ENCODE measurements at regions not wholly inside any gene's neighbourhood (a gene's known extent, or its start where the extent isn't known, plus 50 kb on each side); places are given as distances from the start of the nearest gene placed in this dataset.
"Not testable (repeated sequence)": the region's sequence is repeated elsewhere in the genome, so short reads cannot be mapped to it uniquely, and the experiment has no call there.

GRCh38 chr4:31415629-31416028 is 695.5 kb downstream of the PCDH7 start:
- no peak for DNase-seq (ENCODE audit: low read depth in 3 of 3, low spot score in 2 of 3)

GRCh38 chr4:31416498-31416897 is 696.3 kb downstream of the PCDH7 start:
- no peak for DNase-seq (ENCODE audit: low read depth in 3 of 3, low spot score in 2 of 3)

- DNase-seq (ENCODE audit: low read depth in 3 of 3, low spot score in 2 of 3) = peak in 1 of 3 donors; percentile 10
Measured at GRCh38 chr4:31417040-31417439, 696.9 kb downstream of the PCDH7 start.

- no peak for DNase-seq (ENCODE audit: low read depth in 3 of 3, low spot score in 2 of 3)
Measured at GRCh38 chr4:31422006-31422405, 701.8 kb downstream of the PCDH7 start.

GRCh38 chr4:31427691-31428090 is 707.5 kb downstream of the PCDH7 start:
- DNase-seq (ENCODE audit: low read depth in 3 of 3, low spot score in 2 of 3) = no peak

GRCh38 chr4:31442236-31442635 is 722.1 kb downstream of the PCDH7 start:
- no peak for DNase-seq (ENCODE audit: low read depth in 3 of 3, low spot score in 2 of 3)

GRCh38 chr4:31445526-31445925 is 725.4 kb downstream of the PCDH7 start:
- no peak for DNase-seq (ENCODE audit: low read depth in 3 of 3, low spot score in 2 of 3)

GRCh38 chr4:31455612-31456011 is 735.4 kb downstream of the PCDH7 start:
- DNase-seq (ENCODE audit: low read depth in 3 of 3, low spot score in 2 of 3) = no peak

GRCh38 chr4:31458813-31459212 is 738.6 kb downstream of the PCDH7 start:
- DNase-seq (ENCODE audit: low read depth in 3 of 3, low spot score in 2 of 3) = no peak

- DNase-seq (ENCODE audit: low read depth in 3 of 3, low spot score in 2 of 3) = no peak
Measured at GRCh38 chr4:31461421-31461820, 741.3 kb downstream of the PCDH7 start.

- no peak for DNase-seq (ENCODE audit: low read depth in 3 of 3, low spot score in 2 of 3)
Measured at GRCh38 chr4:31467781-31468180, 747.6 kb downstream of the PCDH7 start.

- DNase-seq (ENCODE audit: low read depth in 3 of 3, low spot score in 2 of 3) = no peak
Measured at GRCh38 chr4:31474221-31474620, 754.1 kb downstream of the PCDH7 start.

GRCh38 chr4:31482691-31483090 is 762.5 kb downstream of the PCDH7 start:
- DNase-seq (ENCODE audit: low read depth in 3 of 3, low spot score in 2 of 3) = no peak

GRCh38 chr4:31499216-31499615 is 779.0 kb downstream of the PCDH7 start:
- not testable (repeated sequence) for DNase-seq (ENCODE audit: low read depth in 3 of 3, low spot score in 2 of 3)

GRCh38 chr4:31516520-31516919 is 796.4 kb downstream of the PCDH7 start:
- no peak for DNase-seq (ENCODE audit: low read depth in 3 of 3, low spot score in 2 of 3)

GRCh38 chr4:31518796-31519250 is 798.7 kb downstream of the PCDH7 start:
- no peak for DNase-seq (ENCODE audit: low read depth in 3 of 3, low spot score in 2 of 3)

- no peak for DNase-seq (ENCODE audit: low read depth in 3 of 3, low spot score in 2 of 3)
Measured at GRCh38 chr4:31530555-31530954, 810.4 kb downstream of the PCDH7 start.

- DNase-seq (ENCODE audit: low read depth in 3 of 3, low spot score in 2 of 3) = no peak
Measured at GRCh38 chr4:31538877-31539276, 818.7 kb downstream of the PCDH7 start.

- DNase-seq (ENCODE audit: low read depth in 3 of 3, low spot score in 2 of 3) = no peak
Measured at GRCh38 chr4:31539284-31540069, 819.3 kb downstream of the PCDH7 start.

- DNase-seq (ENCODE audit: low read depth in 3 of 3, low spot score in 2 of 3) = no peak
Measured at GRCh38 chr4:31545330-31545729, 825.2 kb downstream of the PCDH7 start.

- DNase-seq (ENCODE audit: low read depth in 3 of 3, low spot score in 2 of 3) = no peak
Measured at GRCh38 chr4:31545755-31546154, 825.6 kb downstream of the PCDH7 start.

- peak; percentile 6 to 14 (median 13) for DNase-seq (ENCODE audit: low read depth in 3 of 3, low spot score in 2 of 3)
Measured at GRCh38 chr4:31548021-31548420, 827.9 kb downstream of the PCDH7 start.

- DNase-seq (ENCODE audit: low read depth in 3 of 3, low spot score in 2 of 3) = no peak
Measured at GRCh38 chr4:31548823-31549222, 828.7 kb downstream of the PCDH7 start.

All from right renal cortex interstitium (tissue), 3 donors.